Fibroblast of the aortic adventitia (primary cell): ENCODE measurements at regions not wholly inside any gene's neighbourhood (a gene's known extent, or its start where the extent isn't known, plus 50 kb on each side); places are given as distances from the start of the nearest gene placed in this dataset.

Experiments
- DNase-seq: peaks from one replicate; pipeline ENCODE4 v3.0.0-alpha.2; 2010; ENCODE audit warnings: low read depth
- H3K4me3 ChIP-seq: 2 replicates; pipeline ENCODE4 v1.5.1; 2011; ENCODE audit warnings: low read depth, mild to moderate bottlenecking, control low read depth, low read length, moderate library complexity
- TF ChIP-seq, protein P1 (sequence below): IDR thresholded peaks from 2 replicates; pipeline ENCODE4 v1.5.1; 2011; ENCODE audit warnings: mild to moderate bottlenecking, low read length, control low read depth, inconsistent platforms; ENCODE audit not compliant: insufficient read depth

GRCh38 chr5:51650824-51651223 lies 267.6 kb downstream of the ISL1 start:
- H3K4me3 ChIP-seq = no peak overlapping the region
- TF ChIP-seq, protein P1, sequence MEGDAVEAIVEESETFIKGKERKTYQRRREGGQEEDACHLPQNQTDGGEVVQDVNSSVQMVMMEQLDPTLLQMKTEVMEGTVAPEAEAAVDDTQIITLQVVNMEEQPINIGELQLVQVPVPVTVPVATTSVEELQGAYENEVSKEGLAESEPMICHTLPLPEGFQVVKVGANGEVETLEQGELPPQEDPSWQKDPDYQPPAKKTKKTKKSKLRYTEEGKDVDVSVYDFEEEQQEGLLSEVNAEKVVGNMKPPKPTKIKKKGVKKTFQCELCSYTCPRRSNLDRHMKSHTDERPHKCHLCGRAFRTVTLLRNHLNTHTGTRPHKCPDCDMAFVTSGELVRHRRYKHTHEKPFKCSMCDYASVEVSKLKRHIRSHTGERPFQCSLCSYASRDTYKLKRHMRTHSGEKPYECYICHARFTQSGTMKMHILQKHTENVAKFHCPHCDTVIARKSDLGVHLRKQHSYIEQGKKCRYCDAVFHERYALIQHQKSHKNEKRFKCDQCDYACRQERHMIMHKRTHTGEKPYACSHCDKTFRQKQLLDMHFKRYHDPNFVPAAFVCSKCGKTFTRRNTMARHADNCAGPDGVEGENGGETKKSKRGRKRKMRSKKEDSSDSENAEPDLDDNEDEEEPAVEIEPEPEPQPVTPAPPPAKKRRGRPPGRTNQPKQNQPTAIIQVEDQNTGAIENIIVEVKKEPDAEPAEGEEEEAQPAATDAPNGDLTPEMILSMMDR = no peak
- no peak for DNase-seq

DNA sequence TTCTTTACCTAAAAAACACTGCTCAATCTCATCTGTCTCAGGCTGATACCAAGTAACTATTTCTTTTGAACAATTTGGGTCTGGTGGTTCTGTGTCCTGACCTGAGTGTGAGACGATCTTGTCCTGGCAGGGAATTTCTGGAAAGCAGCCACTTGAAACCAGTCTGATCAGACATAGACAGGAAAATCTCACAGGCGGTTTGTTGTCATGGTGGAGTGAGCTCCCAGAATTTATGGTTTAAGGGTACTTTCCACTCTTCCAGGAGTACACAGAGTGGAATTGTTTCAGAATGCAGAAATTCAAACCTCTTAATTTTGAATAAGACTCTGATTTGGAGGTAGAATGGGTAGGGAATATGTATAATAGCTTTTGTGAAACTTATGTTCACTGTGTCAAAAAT lies 268.2 kb downstream of the ISL1 start:
- TF ChIP-seq, protein P1 = no peak
- H3K4me3 ChIP-seq = no peak overlapping the region
- DNase-seq = no peak

- no peak overlapping the region for H3K4me3 ChIP-seq
- TF ChIP-seq, protein P1 = no peak
- peak; percentile 41 for DNase-seq
Measured at GRCh38 chr5:51651889-51652288, 268.6 kb downstream of the ISL1 start.

GRCh38 chr5:51652980-51653379 lies 269.7 kb downstream of the ISL1 start:
- peak; percentile 6 for DNase-seq
- H3K4me3 ChIP-seq = no peak overlapping the region
- TF ChIP-seq, protein P1 = no peak

GRCh38 chr5:51657340-51658240 lies 274.3 kb downstream of the ISL1 start:
- no peak for DNase-seq
- H3K4me3 ChIP-seq = no peak overlapping the region
- TF ChIP-seq, protein P1 = no peak

GRCh38 chr5:51661646-51662265 lies 278.5 kb downstream of the ISL1 start:
- TF ChIP-seq, protein P1 = no peak
- H3K4me3 ChIP-seq = no peak overlapping the region
- DNase-seq = no peak
